ENCODE measurements at regions not wholly inside any gene's neighbourhood (a gene's known extent, or its start where the extent isn't known, plus 50 kb on each side); places are given as distances from the start of the nearest gene placed in this dataset.

DNA sequence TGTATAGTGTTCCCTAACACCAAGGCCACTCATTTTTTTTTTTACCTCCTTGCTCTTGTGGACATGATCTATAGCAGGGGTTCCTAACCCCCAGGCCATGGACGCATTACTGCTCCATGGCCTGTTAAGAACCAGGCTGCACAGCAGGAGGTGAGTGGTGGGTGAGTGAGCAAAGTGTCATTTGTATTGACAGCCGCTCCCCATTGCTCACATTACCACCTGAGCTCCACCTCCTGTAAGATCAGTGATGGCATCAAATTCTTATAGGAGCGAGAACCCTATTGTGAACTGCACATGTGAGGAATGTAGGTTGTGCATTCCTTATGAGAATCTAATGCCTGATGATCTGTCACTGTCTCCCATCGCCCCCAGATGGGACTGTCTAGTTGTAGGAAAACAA lies 342.0 kb downstream of the SOX9 start:
- TF ChIP-seq, protein P1, sequence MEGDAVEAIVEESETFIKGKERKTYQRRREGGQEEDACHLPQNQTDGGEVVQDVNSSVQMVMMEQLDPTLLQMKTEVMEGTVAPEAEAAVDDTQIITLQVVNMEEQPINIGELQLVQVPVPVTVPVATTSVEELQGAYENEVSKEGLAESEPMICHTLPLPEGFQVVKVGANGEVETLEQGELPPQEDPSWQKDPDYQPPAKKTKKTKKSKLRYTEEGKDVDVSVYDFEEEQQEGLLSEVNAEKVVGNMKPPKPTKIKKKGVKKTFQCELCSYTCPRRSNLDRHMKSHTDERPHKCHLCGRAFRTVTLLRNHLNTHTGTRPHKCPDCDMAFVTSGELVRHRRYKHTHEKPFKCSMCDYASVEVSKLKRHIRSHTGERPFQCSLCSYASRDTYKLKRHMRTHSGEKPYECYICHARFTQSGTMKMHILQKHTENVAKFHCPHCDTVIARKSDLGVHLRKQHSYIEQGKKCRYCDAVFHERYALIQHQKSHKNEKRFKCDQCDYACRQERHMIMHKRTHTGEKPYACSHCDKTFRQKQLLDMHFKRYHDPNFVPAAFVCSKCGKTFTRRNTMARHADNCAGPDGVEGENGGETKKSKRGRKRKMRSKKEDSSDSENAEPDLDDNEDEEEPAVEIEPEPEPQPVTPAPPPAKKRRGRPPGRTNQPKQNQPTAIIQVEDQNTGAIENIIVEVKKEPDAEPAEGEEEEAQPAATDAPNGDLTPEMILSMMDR (IDR thresholded peaks at IDR 0.05): no peak
- TF ChIP-seq TEAD1 (CRISPR knock-in tag; IDR thresholded peaks at IDR 0.05) (no peak), IRF2 (CRISPR knock-in tag; IDR thresholded peaks at IDR 0.05; ENCODE audit: borderline replicate concordance, low read depth) (no peak), NR2C2 (CRISPR knock-in tag; IDR thresholded peaks at IDR 0.05) (no peak), FOXP1 (CRISPR knock-in tag; IDR thresholded peaks at IDR 0.05; ENCODE audit: borderline replicate concordance) (no peak), OVOL2 (CRISPR knock-in tag; IDR thresholded peaks at IDR 0.05; ENCODE audit: borderline replicate concordance) (no peak), ZNF219 (CRISPR knock-in tag; IDR thresholded peaks at IDR 0.05; ENCODE audit: borderline replicate concordance) (no peak), NR3C1 (CRISPR knock-in tag; conservative IDR thresholded peaks at IDR 0.05; ENCODE audit: low read depth) (no peak), ETV6 (CRISPR knock-in tag; IDR thresholded peaks at IDR 0.05) (no peak), SMAD4 (CRISPR knock-in tag; IDR thresholded peaks at IDR 0.05) (no peak)
- TF ChIP-seq, protein P2, sequence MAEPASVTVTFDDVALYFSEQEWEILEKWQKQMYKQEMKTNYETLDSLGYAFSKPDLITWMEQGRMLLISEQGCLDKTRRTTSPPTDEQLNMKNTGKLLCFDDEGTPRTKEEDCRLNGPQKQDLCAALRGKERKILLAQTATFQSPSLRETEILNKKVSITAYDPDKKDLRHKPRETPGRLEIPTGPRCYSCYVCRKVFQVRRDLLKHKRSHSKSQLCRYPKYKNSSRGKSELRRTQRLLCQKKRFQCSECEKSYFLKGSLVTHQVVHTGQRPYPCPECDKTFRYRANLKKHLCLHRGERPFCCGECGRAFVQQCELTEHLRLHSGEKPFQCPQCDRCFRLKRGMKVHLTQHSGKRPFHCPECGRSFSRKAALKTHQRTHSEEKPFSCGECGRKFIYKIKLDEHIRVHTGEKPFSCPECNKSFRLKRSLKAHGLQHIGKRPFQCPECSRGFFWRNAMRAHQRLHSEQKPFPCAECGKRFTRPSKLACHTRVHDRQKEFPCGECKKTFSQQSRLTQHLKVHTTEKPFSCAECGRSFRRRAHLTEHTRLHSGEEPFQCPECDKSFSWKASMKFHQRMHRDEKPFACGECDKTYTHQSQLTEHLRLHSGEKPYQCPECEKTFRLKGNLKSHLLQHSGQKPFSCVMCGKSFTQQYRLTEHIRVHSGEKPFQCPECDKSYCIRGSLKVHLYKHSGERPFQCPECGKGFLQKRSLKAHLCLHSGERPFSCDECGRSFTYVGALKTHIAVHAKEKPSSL (CRISPR knock-in tag; conservative IDR thresholded peaks at IDR 0.05): no peak
- TF ChIP-seq, protein P3, sequence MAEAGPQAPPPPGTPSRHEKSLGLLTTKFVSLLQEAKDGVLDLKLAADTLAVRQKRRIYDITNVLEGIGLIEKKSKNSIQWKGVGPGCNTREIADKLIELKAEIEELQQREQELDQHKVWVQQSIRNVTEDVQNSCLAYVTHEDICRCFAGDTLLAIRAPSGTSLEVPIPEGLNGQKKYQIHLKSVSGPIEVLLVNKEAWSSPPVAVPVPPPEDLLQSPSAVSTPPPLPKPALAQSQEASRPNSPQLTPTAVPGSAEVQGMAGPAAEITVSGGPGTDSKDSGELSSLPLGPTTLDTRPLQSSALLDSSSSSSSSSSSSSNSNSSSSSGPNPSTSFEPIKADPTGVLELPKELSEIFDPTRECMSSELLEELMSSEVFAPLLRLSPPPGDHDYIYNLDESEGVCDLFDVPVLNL (CRISPR knock-in tag; IDR thresholded peaks at IDR 0.05; ENCODE audit: borderline replicate concordance, low read depth): no peak

All from WTC11 (cell line).